ENCODE measurements at regions not wholly inside any gene's neighbourhood (a gene's known extent, or its start where the extent isn't known, plus 50 kb on each side); places are given as distances from the start of the nearest gene placed in this dataset.

DNA sequence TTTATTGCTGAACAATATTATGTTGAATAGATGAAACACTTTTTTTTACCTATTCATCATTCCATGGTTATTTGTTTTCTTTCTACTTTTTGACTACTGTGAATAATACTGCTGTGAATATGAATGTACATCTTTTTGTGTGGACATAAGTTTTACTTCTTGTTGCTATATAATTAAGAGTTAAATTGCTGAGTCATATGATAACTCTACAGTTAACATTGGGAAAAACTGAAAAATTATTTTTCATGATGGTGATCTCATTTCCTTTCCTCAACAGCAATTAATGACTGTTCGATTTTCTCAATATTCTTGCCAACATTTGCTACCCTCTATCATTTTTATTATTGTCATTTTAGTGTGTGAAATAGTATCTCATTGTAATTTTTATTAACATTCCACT, 106.9 kb upstream of the TECRL start:
- Histone ChIP-seq H3K4me3 (no peak overlapping the region), H3K27ac (no peak overlapping the region), H3K9me3 (no peaks in the 10 kb centered on the region), H3K4me1 (no peaks in the 10 kb centered on the region), H3K27me3 (no peaks in the 10 kb centered on the region), H3K36me3 (no peaks in the 10 kb centered on the region)
- WGBS = 62% methylated on average over 1 of the region's 1 CpG
- DNase-seq (ENCODE audit: low spot score in 2 of 2) = no peak
- TF ChIP-seq, protein P1, sequence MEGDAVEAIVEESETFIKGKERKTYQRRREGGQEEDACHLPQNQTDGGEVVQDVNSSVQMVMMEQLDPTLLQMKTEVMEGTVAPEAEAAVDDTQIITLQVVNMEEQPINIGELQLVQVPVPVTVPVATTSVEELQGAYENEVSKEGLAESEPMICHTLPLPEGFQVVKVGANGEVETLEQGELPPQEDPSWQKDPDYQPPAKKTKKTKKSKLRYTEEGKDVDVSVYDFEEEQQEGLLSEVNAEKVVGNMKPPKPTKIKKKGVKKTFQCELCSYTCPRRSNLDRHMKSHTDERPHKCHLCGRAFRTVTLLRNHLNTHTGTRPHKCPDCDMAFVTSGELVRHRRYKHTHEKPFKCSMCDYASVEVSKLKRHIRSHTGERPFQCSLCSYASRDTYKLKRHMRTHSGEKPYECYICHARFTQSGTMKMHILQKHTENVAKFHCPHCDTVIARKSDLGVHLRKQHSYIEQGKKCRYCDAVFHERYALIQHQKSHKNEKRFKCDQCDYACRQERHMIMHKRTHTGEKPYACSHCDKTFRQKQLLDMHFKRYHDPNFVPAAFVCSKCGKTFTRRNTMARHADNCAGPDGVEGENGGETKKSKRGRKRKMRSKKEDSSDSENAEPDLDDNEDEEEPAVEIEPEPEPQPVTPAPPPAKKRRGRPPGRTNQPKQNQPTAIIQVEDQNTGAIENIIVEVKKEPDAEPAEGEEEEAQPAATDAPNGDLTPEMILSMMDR (IDR thresholded peaks at IDR 0.05) = no peak
- TF ChIP-seq EP300 (IDR thresholded peaks at IDR 0.05) (no peak), POLR2AphosphoS5 (IDR thresholded peaks at IDR 0.05) (no peak), POLR2A (IDR thresholded peaks at IDR 0.05) (no peak)

DNA sequence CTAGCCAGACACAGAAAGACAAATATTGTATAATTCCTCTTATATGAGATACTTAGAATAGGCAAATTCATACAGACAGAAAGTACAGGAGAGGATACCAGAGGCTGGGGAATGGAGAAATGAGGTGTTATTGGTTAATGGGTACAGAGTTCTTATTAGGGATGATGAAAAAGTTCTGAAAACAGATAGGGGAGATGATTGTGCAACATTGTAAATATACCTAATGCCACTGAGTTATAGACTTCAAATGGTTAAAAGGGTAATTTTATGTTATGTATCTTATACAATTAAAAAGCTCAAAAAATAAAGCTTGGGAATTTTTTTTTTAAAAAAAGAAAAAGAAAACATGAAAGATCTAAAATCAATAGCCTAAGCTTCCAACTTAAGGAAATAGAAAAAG, 98.8 kb upstream of the TECRL start:
- TF ChIP-seq POLR2AphosphoS5 (IDR thresholded peaks at IDR 0.05) = no peak
- no peak for TF ChIP-seq POLR2A (IDR thresholded peaks at IDR 0.05)
- TF ChIP-seq, protein P1 (IDR thresholded peaks at IDR 0.05) = no peak
- TF ChIP-seq EP300 (IDR thresholded peaks at IDR 0.05) = no peak
- Histone ChIP-seq H3K4me1 (no peaks in the 10 kb centered on the region), H3K9me3 (no peaks in the 10 kb centered on the region)

DNA sequence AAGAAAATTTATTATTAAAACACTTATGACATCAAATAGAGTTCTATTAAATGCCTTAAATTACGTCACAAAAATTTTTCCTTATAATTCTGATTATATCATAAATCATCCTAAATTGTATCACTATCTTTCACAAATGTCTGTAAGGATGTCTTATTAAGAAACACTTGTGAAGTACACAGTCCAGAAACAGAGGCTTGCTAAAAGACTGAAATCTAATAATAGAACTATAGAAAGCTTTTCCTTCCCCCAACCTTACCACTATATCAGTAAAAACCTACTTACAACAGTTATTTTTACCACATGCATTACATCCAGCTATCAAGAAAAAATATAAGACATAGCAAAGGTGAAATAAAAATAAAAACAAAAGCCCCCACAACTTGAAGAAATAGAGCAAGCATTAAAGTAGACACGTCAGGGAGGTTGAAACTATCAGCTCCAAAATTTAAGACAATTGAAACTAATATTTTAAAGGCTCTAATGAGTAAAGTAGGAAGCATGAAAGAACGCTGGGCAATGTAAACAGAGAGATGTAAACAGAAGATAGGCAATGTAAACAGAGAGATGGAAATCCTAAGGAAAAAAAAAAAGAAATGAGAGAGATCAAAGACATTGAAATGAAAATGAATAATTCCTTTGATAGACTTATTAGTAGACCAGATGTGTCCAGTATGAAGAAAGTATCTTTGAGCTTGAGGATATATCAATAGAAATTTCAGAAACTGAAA, 94.9 kb upstream of the TECRL start:
- H3K4me3 ChIP-seq = no peak overlapping the region
- H3K36me3 ChIP-seq = no peaks in the 10 kb centered on the region
- no peaks in the 10 kb centered on the region for H3K27me3 ChIP-seq
- H3K9me3 ChIP-seq = no peaks in the 10 kb centered on the region
- no peak overlapping the region for H3K27ac ChIP-seq
- no peak for DNase-seq (ENCODE audit: low spot score in 2 of 2)
- H3K4me1 ChIP-seq = no peaks in the 10 kb centered on the region
- WGBS = 79% methylated on average over 3 of the region's 3 CpGs
- TF ChIP-seq EP300 (IDR thresholded peaks at IDR 0.05) (no peak), POLR2AphosphoS5 (IDR thresholded peaks at IDR 0.05) (no peak), POLR2A (IDR thresholded peaks at IDR 0.05) (no peak)
- TF ChIP-seq, protein P1 (IDR thresholded peaks at IDR 0.05) = no peak

More for the DNA sequence above, 98.8 kb upstream of the TECRL start:
- H3K36me3 ChIP-seq = no peaks in the 10 kb centered on the region
- no peak overlapping the region for H3K4me3 ChIP-seq
- H3K27ac ChIP-seq = no peak overlapping the region
- no peak for DNase-seq (ENCODE audit: low spot score in 2 of 2)
- H3K27me3 ChIP-seq = no peaks in the 10 kb centered on the region

DNA sequence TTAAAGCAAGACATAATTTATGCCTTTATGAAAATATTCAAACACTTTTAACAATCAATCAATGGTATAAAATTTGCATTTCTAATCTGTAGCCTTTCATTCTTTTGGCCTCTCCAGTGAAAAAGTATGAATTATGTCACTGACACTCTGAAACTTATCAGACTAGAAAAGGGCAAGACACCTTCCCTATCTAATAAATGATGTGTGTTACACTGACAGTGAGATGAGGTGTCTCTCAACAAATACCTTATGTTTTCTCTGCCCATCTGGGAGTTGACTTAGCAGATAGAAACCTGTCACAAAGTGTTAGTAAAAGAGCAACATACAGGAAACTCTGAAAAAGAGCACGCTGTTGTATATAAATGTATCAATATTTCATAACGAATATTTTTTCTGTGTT, 94.2 kb upstream of the TECRL start:
- Histone ChIP-seq H3K9me3 (no peaks in the 10 kb centered on the region), H3K27me3 (no peaks in the 10 kb centered on the region), H3K27ac (no peak overlapping the region), H3K4me3 (no peak overlapping the region), H3K36me3 (no peaks in the 10 kb centered on the region), H3K4me1 (no peaks in the 10 kb centered on the region)
- TF ChIP-seq POLR2AphosphoS5 (IDR thresholded peaks at IDR 0.05) (no peak), EP300 (IDR thresholded peaks at IDR 0.05) (no peak), POLR2A (IDR thresholded peaks at IDR 0.05) (no peak)
- TF ChIP-seq, protein P1 (IDR thresholded peaks at IDR 0.05) = no peak
- WGBS = 91% methylated on average over 2 of the region's 2 CpGs
- no peak for DNase-seq (ENCODE audit: low spot score in 2 of 2)

DNA sequence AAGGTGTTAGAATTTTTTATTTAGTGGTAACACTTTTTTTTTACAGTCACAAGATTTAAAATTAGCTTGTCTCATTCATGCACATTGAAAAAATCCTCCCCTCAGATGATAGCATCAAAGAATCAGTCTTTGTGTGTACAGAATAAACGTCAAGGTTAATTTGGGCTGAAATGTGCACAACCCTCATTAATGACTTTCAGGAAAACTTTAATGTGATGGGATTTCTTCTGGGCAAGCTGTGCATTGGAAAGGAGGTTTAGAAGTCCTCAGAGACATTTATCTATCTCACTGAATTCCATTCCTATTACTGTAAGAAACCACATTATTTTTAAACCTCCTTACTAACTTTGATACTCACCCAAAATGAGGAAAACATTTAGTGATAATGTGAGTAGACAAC, 88.2 kb upstream of the TECRL start:
- Histone ChIP-seq H3K4me1 (no peaks in the 10 kb centered on the region), H3K4me3 (no peak overlapping the region), H3K27ac (no peak overlapping the region), H3K27me3 (no peaks in the 10 kb centered on the region), H3K9me3 (no peaks in the 10 kb centered on the region), H3K36me3 (no peaks in the 10 kb centered on the region)
- TF ChIP-seq POLR2A (IDR thresholded peaks at IDR 0.05) (no peak), EP300 (IDR thresholded peaks at IDR 0.05) (no peak), POLR2AphosphoS5 (IDR thresholded peaks at IDR 0.05) (no peak)
- TF ChIP-seq, protein P1 (IDR thresholded peaks at IDR 0.05) = no peak
- no peak for DNase-seq (ENCODE audit: low spot score in 2 of 2)
- 16% methylated on average over 1 of the region's 1 CpG for WGBS
